Memory B cell (primary cell): ENCODE measurements at regions not wholly inside any gene's neighbourhood (a gene's known extent, or its start where the extent isn't known, plus 50 kb on each side); places are given as distances from the start of the nearest gene placed in this dataset.

Source experiments
- ATAC-seq: fragments of 150-1000 bp; cut with Tn5 transposase; 2 replicates; pipeline ENCODE4 v1.10.0; 2021; ENCODE audit warnings: low read depth, mild to moderate bottlenecking, moderate library complexity
- DNase-seq, 2 donors: peaks; one replicate each; pipeline ENCODE4 v3.0.0; 2022; ENCODE audit warnings: low spot score in 2 of 2
- H3K27ac Mint-ChIP-seq: one replicate; pipeline ENCODE4 v1.8.0; 2022; ENCODE audit warnings: mild to moderate bottlenecking, moderate library complexity, mixed read lengths
- H3K27me3 Mint-ChIP-seq: one replicate; pipeline ENCODE4 v1.8.0; 2022; ENCODE audit warnings: mixed read lengths
- H3K36me3 Mint-ChIP-seq: one replicate; pipeline ENCODE4 v1.8.0; 2022; ENCODE audit warnings: mild to moderate bottlenecking, mixed read lengths
- H3K4me1 Mint-ChIP-seq: one replicate; pipeline ENCODE4 v1.8.0; 2022; ENCODE audit warnings: mixed read lengths
- H3K4me3 Mint-ChIP-seq: one replicate; pipeline ENCODE4 v1.8.0; 2022; ENCODE audit warnings: mild to moderate bottlenecking, moderate library complexity, mixed read lengths
- H3K9me3 Mint-ChIP-seq: one replicate; pipeline ENCODE4 v1.8.0; 2022; ENCODE audit warnings: mixed read lengths

- H3K4me3 Mint-ChIP-seq: no peak overlapping the region
- H3K27me3 Mint-ChIP-seq: peaks cover 5% of the 10 kb centered on the region
- H3K9me3 Mint-ChIP-seq: peaks cover 4% of the 10 kb centered on the region
- no peaks in the 10 kb centered on the region for H3K4me1 Mint-ChIP-seq
- ATAC-seq: no peak
- H3K36me3 Mint-ChIP-seq: no peaks in the 10 kb centered on the region
- no peak overlapping the region for H3K27ac Mint-ChIP-seq
- DNase-seq: no peak
Observed at GRCh38 chr2:23069156-23069555, 315.8 kb upstream of the KLHL29 start.

GRCh38 chr2:23069923-23070322 is 315.1 kb upstream of the KLHL29 start:
- ATAC-seq (no peak), DNase-seq (no peak)
- no peak overlapping the region for H3K27ac Mint-ChIP-seq
- no peaks in the 10 kb centered on the region for H3K4me1 Mint-ChIP-seq
- H3K27me3 Mint-ChIP-seq: peaks cover 1% of the 10 kb centered on the region
- no peaks in the 10 kb centered on the region for H3K36me3 Mint-ChIP-seq
- H3K9me3 Mint-ChIP-seq: peaks cover 4% of the 10 kb centered on the region
- no peak overlapping the region for H3K4me3 Mint-ChIP-seq

- DNase-seq (no peak), ATAC-seq (no peak)
- Mint-ChIP-seq H3K36me3 (no peaks in the 10 kb centered on the region), H3K27ac (no peak overlapping the region), H3K9me3 (peaks cover 2% of the 10 kb centered on the region), H3K27me3 (peaks cover 3% of the 10 kb centered on the region), H3K4me1 (no peaks in the 10 kb centered on the region), H3K4me3 (no peak overlapping the region)
Observed at GRCh38 chr2:23073056-23073455, 311.9 kb upstream of the KLHL29 start.

- H3K27me3 Mint-ChIP-seq: peaks cover 2% of the 10 kb centered on the region
- no peaks in the 10 kb centered on the region for H3K4me1 Mint-ChIP-seq
- H3K27ac Mint-ChIP-seq: no peak overlapping the region
- ATAC-seq: no peak
- H3K36me3 Mint-ChIP-seq: no peaks in the 10 kb centered on the region
- H3K9me3 Mint-ChIP-seq: peaks cover 2% of the 10 kb centered on the region
- H3K4me3 Mint-ChIP-seq: no peak overlapping the region
- no peak for DNase-seq
Observed at GRCh38 chr2:23073671-23074070, 311.3 kb upstream of the KLHL29 start.

GRCh38 chr2:23077596-23077995 is 307.4 kb upstream of the KLHL29 start:
- H3K36me3 Mint-ChIP-seq: no peaks in the 10 kb centered on the region
- DNase-seq (no peak), ATAC-seq (no peak)
- H3K4me1 Mint-ChIP-seq: no peaks in the 10 kb centered on the region
- no peak overlapping the region for H3K4me3 Mint-ChIP-seq
- H3K27ac Mint-ChIP-seq: no peak overlapping the region
- peaks cover 2% of the 10 kb centered on the region for H3K27me3 Mint-ChIP-seq
- peaks cover 10% of the 10 kb centered on the region for H3K9me3 Mint-ChIP-seq

- Mint-ChIP-seq H3K4me3 (no peak overlapping the region), H3K36me3 (no peaks in the 10 kb centered on the region), H3K27me3 (peaks cover 2% of the 10 kb centered on the region), H3K9me3 (peaks cover 15% of the 10 kb centered on the region), H3K4me1 (no peaks in the 10 kb centered on the region), H3K27ac (no peak overlapping the region)
- ATAC-seq (no peak), DNase-seq (no peak)
Observed at GRCh38 chr2:23078784-23079434, 306.1 kb upstream of the KLHL29 start.

- DNase-seq (no peak), ATAC-seq (no peak)
- no peak overlapping the region for H3K27ac Mint-ChIP-seq
- H3K4me1 Mint-ChIP-seq: no peaks in the 10 kb centered on the region
- H3K36me3 Mint-ChIP-seq: no peaks in the 10 kb centered on the region
- peaks cover 16% of the 10 kb centered on the region for H3K9me3 Mint-ChIP-seq
- peaks cover 3% of the 10 kb centered on the region for H3K27me3 Mint-ChIP-seq
- H3K4me3 Mint-ChIP-seq: no peak overlapping the region
Observed at GRCh38 chr2:23083966-23084365, 301.0 kb upstream of the KLHL29 start.

GRCh38 chr2:23091019-23091418 is 294.0 kb upstream of the KLHL29 start:
- ATAC-seq (no peak), DNase-seq (no peak)
- Mint-ChIP-seq H3K4me3 (no peak overlapping the region), H3K36me3 (no peaks in the 10 kb centered on the region), H3K4me1 (no peaks in the 10 kb centered on the region), H3K27me3 (peaks cover 1% of the 10 kb centered on the region), H3K27ac (no peak overlapping the region), H3K9me3 (peaks cover 5% of the 10 kb centered on the region)

- ATAC-seq (no peak), DNase-seq (no peak)
- Mint-ChIP-seq H3K27ac (no peak overlapping the region), H3K27me3 (no peaks in the 10 kb centered on the region), H3K36me3 (no peaks in the 10 kb centered on the region), H3K4me1 (no peaks in the 10 kb centered on the region), H3K9me3 (peaks cover 5% of the 10 kb centered on the region), H3K4me3 (no peak overlapping the region)
Observed at GRCh38 chr2:23091900-23092299, 293.1 kb upstream of the KLHL29 start.

GRCh38 chr2:23092831-23093230 is 292.1 kb upstream of the KLHL29 start:
- Mint-ChIP-seq H3K36me3 (no peaks in the 10 kb centered on the region), H3K27me3 (no peaks in the 10 kb centered on the region), H3K9me3 (peaks cover 4% of the 10 kb centered on the region), H3K27ac (no peak overlapping the region), H3K4me1 (no peaks in the 10 kb centered on the region), H3K4me3 (no peak overlapping the region)
- no peak for DNase-seq
- no peak for ATAC-seq

- H3K4me3 Mint-ChIP-seq: no peak overlapping the region
- H3K4me1 Mint-ChIP-seq: no peaks in the 10 kb centered on the region
- H3K27ac Mint-ChIP-seq: no peak overlapping the region
- ATAC-seq (no peak), DNase-seq (no peak)
- no peaks in the 10 kb centered on the region for H3K36me3 Mint-ChIP-seq
- H3K27me3 Mint-ChIP-seq: no peaks in the 10 kb centered on the region
- peaks cover 4% of the 10 kb centered on the region for H3K9me3 Mint-ChIP-seq
Observed at GRCh38 chr2:23093513-23093912, 291.5 kb upstream of the KLHL29 start.

GRCh38 chr2:23096906-23097602 is 287.9 kb upstream of the KLHL29 start:
- Mint-ChIP-seq H3K27me3 (no peaks in the 10 kb centered on the region), H3K36me3 (peaks cover 2% of the 10 kb centered on the region), H3K4me1 (no peaks in the 10 kb centered on the region), H3K27ac (no peak overlapping the region), H3K9me3 (peaks cover 3% of the 10 kb centered on the region), H3K4me3 (no peak overlapping the region)
- DNase-seq: no peak
- ATAC-seq: no peak

GRCh38 chr2:23100406-23100805 is 284.6 kb upstream of the KLHL29 start:
- Mint-ChIP-seq H3K27ac (no peak overlapping the region), H3K4me1 (no peaks in the 10 kb centered on the region), H3K4me3 (no peak overlapping the region), H3K9me3 (peaks cover 3% of the 10 kb centered on the region), H3K36me3 (peaks cover 2% of the 10 kb centered on the region), H3K27me3 (peaks cover 3% of the 10 kb centered on the region)
- ATAC-seq (no peak), DNase-seq (no peak)

GRCh38 chr2:23106242-23106785 is 278.7 kb upstream of the KLHL29 start:
- no peaks in the 10 kb centered on the region for H3K36me3 Mint-ChIP-seq
- H3K4me3 Mint-ChIP-seq: no peak overlapping the region
- H3K27ac Mint-ChIP-seq: no peak overlapping the region
- H3K27me3 Mint-ChIP-seq: peaks cover 6% of the 10 kb centered on the region
- peaks cover 8% of the 10 kb centered on the region for H3K9me3 Mint-ChIP-seq
- DNase-seq: no peak
- no peak for ATAC-seq
- no peaks in the 10 kb centered on the region for H3K4me1 Mint-ChIP-seq
